ENCODE measurements at regions not wholly inside any gene's neighbourhood (a gene's known extent, or its start where the extent isn't known, plus 50 kb on each side); places are given as distances from the start of the nearest gene placed in this dataset.

DNA sequence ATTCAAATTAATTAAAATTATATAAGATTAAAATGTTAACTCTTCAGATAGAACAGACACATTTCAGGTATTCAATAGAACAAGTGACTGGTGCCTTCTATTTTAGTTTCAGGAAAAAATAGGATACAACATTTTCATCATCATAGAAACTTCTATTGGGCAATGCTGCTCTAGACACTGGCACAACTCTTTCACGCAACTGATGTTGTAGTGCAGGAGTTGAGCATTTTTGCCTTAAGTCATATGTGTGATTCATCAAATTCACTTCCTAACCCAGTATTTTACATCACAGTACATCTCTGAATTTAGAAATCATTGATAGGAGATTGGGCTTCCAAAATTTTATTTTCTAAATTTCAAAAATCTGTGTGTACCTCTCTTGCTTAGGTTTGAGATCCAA, 215.4 kb upstream of the DIO2 start:
- TF ChIP-seq, protein P1, sequence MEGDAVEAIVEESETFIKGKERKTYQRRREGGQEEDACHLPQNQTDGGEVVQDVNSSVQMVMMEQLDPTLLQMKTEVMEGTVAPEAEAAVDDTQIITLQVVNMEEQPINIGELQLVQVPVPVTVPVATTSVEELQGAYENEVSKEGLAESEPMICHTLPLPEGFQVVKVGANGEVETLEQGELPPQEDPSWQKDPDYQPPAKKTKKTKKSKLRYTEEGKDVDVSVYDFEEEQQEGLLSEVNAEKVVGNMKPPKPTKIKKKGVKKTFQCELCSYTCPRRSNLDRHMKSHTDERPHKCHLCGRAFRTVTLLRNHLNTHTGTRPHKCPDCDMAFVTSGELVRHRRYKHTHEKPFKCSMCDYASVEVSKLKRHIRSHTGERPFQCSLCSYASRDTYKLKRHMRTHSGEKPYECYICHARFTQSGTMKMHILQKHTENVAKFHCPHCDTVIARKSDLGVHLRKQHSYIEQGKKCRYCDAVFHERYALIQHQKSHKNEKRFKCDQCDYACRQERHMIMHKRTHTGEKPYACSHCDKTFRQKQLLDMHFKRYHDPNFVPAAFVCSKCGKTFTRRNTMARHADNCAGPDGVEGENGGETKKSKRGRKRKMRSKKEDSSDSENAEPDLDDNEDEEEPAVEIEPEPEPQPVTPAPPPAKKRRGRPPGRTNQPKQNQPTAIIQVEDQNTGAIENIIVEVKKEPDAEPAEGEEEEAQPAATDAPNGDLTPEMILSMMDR (IDR thresholded peaks at IDR 0.05) = no peak
- TF ChIP-seq EP300 (IDR thresholded peaks at IDR 0.05) = no peak
- no peak for TF ChIP-seq POLR2AphosphoS5 (IDR thresholded peaks at IDR 0.05)
- TF ChIP-seq POLR2A (IDR thresholded peaks at IDR 0.05) = no peak

Measured in stomach (tissue), 4 donors.